HCT116 (cell line): ENCODE measurements at regions not wholly inside any gene's neighbourhood (a gene's known extent, or its start where the extent isn't known, plus 50 kb on each side); places are given as distances from the start of the nearest gene placed in this dataset.

ENCODE experiments used
- ATAC-seq: fragments of 200-7000 bp; cut with Tn5 transposase; 2 replicates; pipeline ENCODE4 v1.9.1; 2020; ENCODE audit warnings: mild to moderate bottlenecking, moderate library complexity
- BruUV-seq: library from RNA; stranded (reverse); fragments of 400-500 nt; replicated peaks from 2 replicates; lab custom pipeline; 2021; lab: Mats Ljungman, UMichigan
- CTCF ChIA-PET: fragments of 300-600 bp; sonication (Branson Sonifier 250); formaldehyde crosslinking; loops from one replicate; lab custom pipeline; 2021; ENCODE audit warnings: antibody characterized with exemption; lab: Charles Lee
- POLR2A ChIA-PET: fragments of 300-600, 350-600 bp; sonication (Branson Sonifier 250); formaldehyde crosslinking; loops from one replicate; lab custom pipeline; 2021; ENCODE audit warnings: antibody characterized with exemption; lab: Charles Lee
- RAD21 ChIA-PET, 2 experiments: fragments of 300-600 bp; sonication (Branson Sonifier 250); formaldehyde crosslinking; loops; one replicate each; lab custom pipeline; 2023; ENCODE audit warnings: low total read pairs in 2 of 2; ENCODE audit not compliant: uncharacterized antibody in 2 of 2, unreplicated experiment in 2 of 2, low non-redundant PET in 1 of 2; lab: Charles Lee
- DNase-seq: peaks from one replicate; pipeline ENCODE4 v3.0.0-alpha.2; 2010; ENCODE audit warnings: low read depth, low spot score
- H2AFZ ChIP-seq: fragments of 200-600 bp; shearing (Covaris generic), sonication (generic); 2 replicates; pipeline ENCODE4 v1.6.1; 2017; ENCODE audit warnings: low read depth, mixed run types, mixed read lengths, antibody characterized with exemption, low read length; ENCODE audit not compliant: poor library complexity, severe bottlenecking
- H3K27ac ChIP-seq: 2 replicates; pipeline ENCODE4 v1.5.1; 2012; ENCODE audit warnings: low read depth, low read length
- H3K27me3 ChIP-seq: fragments of 200-600 bp; sonication (generic); 2 replicates; pipeline ENCODE4 v1.6.1; 2016; ENCODE audit warnings: mixed run types, low read length, mixed read lengths; ENCODE audit not compliant: insufficient read depth
- H3K36me3 ChIP-seq, 2 experiments: fragments of 200-500 bp in 1 of 2; fragments of 200-600 bp in 1 of 2; sonication (Bioruptor generic) in 1 of 2; sonication (generic) in 1 of 2; 2 replicates each; pipeline versions ENCODE4 v1.5.1 to v1.6.1; 2014 to 2016; ENCODE audit warnings: low read length in 2 of 2, inconsistent platforms in 1 of 2, mixed read lengths in 1 of 2, mixed run types in 1 of 2; ENCODE audit not compliant: insufficient read depth in 2 of 2, control insufficient read depth in 1 of 2
- H3K4me1 ChIP-seq, 2 experiments: fragments of 200-600 bp in 1 of 2; sonication (generic) in 1 of 2; 2 replicates each; pipeline versions ENCODE4 v1.5.1 to v1.6.1; 2012 to 2017; ENCODE audit warnings: low read length in 2 of 2, inconsistent platforms in 1 of 2, mild to moderate bottlenecking in 1 of 2, mixed read lengths in 1 of 2, mixed run types in 1 of 2, moderate library complexity in 1 of 2; ENCODE audit not compliant: insufficient read depth in 2 of 2, control insufficient read depth in 1 of 2
- H3K4me2 ChIP-seq: fragments of 200-600 bp; sonication (generic); 2 replicates; pipeline ENCODE4 v1.6.1; 2017; ENCODE audit warnings: mixed run types, low read length, mixed read lengths
- H3K4me3 ChIP-seq, 2 experiments: fragments of 200-600 bp in 1 of 2; sonication (generic) in 1 of 2; replicated peaks in 1 of 2; 2 replicates each; pipeline ENCODE4 v1.5.1; 2011 to 2016; ENCODE audit warnings: low read length in 2 of 2, control low read depth in 1 of 2, low read depth in 1 of 2, mild to moderate bottlenecking in 1 of 2, mixed read lengths in 1 of 2, mixed run types in 1 of 2
- H3K79me2 ChIP-seq: fragments of 200-600 bp; sonication (generic); 2 replicates; pipeline ENCODE4 v1.6.1; 2017; ENCODE audit warnings: mild to moderate bottlenecking, mixed run types, low read length, moderate library complexity, mixed read lengths; ENCODE audit not compliant: insufficient read depth
- H3K9ac ChIP-seq: fragments of 200-600 bp; sonication (generic); 2 replicates; pipeline ENCODE4 v1.6.1; 2016; ENCODE audit warnings: low read length, mixed read lengths
- H3K9me2 ChIP-seq: fragments of 200-600 bp; sonication (generic), shearing (Covaris generic); 2 replicates; pipeline ENCODE4 v1.6.1; 2017; ENCODE audit warnings: mixed run types, mild to moderate bottlenecking, moderate library complexity; ENCODE audit not compliant: insufficient read depth
- H3K9me3 ChIP-seq, 2 experiments: fragments of 200-500 bp in 1 of 2; fragments of 200-600 bp in 1 of 2; sonication (Bioruptor generic) in 1 of 2; sonication (generic) in 1 of 2; 2 replicates each; pipeline ENCODE4 v1.6.1; 2014 to 2017; ENCODE audit warnings: low read length in 2 of 2, mixed read lengths in 2 of 2, inconsistent platforms in 1 of 2, low read depth in 1 of 2, mild to moderate bottlenecking in 1 of 2, mixed run types in 1 of 2, moderate library complexity in 1 of 2; ENCODE audit not compliant: control insufficient read depth in 1 of 2, insufficient read depth in 1 of 2
- H4K20me1 ChIP-seq: fragments of 200-600 bp; sonication (generic), shearing (Covaris generic); 2 replicates; pipeline ENCODE4 v1.6.1; 2017; ENCODE audit warnings: mixed run types, mild to moderate bottlenecking, moderate library complexity; ENCODE audit not compliant: insufficient read depth
- CTCF ChIP-seq, 3 experiments: fragments of 200-600 bp in 1 of 3; sonication (generic) in 1 of 3; IDR thresholded peaks in 2 of 3; conservative IDR thresholded peaks in 1 of 3; 2 replicates each; pipeline ENCODE4 v1.5.1; 2012 to 2017; ENCODE audit warnings: low read depth in 2 of 3, low read length in 2 of 3, antibody characterized with exemption in 1 of 3, borderline replicate concordance in 1 of 3, control low read depth in 1 of 3, mild to moderate bottlenecking in 1 of 3, mixed read lengths in 1 of 3, mixed run types in 1 of 3, moderate library complexity in 1 of 3; ENCODE audit not compliant: insufficient read depth in 1 of 3
- EGR1 ChIP-seq: IDR thresholded peaks from 2 replicates; pipeline ENCODE4 v1.6.1; 2012; ENCODE audit warnings: low read depth
- ELF1 ChIP-seq: IDR thresholded peaks from 2 replicates; pipeline ENCODE4 v1.6.1; 2012; ENCODE audit warnings: low read depth, borderline replicate concordance
- EZH2phosphoT487 ChIP-seq: fragments of 200-600 bp; IDR thresholded peaks from 2 replicates; pipeline ENCODE4 v1.6.1; 2018; ENCODE audit warnings: antibody characterized with exemption, borderline replicate concordance
- RAD21 ChIP-seq: IDR thresholded peaks from 2 replicates; pipeline ENCODE4 v1.6.1; 2012; ENCODE audit warnings: low read depth, mild to moderate bottlenecking
- YY1 ChIP-seq: IDR thresholded peaks from 2 replicates; pipeline ENCODE4 v1.6.1; 2011; ENCODE audit warnings: low read length, low read depth, moderate library complexity, mild to moderate bottlenecking; ENCODE audit not compliant: insufficient replicate concordance; ENCODE audit errors: extremely low read depth
- ZBTB33 ChIP-seq: IDR thresholded peaks from 2 replicates; pipeline ENCODE4 v1.6.1; 2011; ENCODE audit warnings: mild to moderate bottlenecking, low read length, moderate library complexity; ENCODE audit not compliant: insufficient replicate concordance; ENCODE audit errors: extremely low read depth
- ZFX ChIP-seq: fragments of 450-650 bp; IDR thresholded peaks from 2 replicates; pipeline ENCODE4 v1.6.1; 2017
- intact Hi-C: fragments of 100-400 bp; cut with micrococcal nuclease; formaldehyde crosslinking; loops from 2 replicates; pipeline ENCODE4 v1.10.0; 2022

- CTCF ChIA-PET: no interaction called here
- intact Hi-C loops: loop anchor here (10.0 kb wide), 1 partner anchor 655 kb away; no protein-coding TSS in a partner anchor
- Histone ChIP-seq H3K27ac (no peak overlapping the region), H3K4me1 (no peaks in the 10 kb centered on the region), H3K79me2 (no peaks in the 10 kb centered on the region), H3K4me3 (no peak overlapping the region), H3K36me3 (no peaks in the 10 kb centered on the region), H3K27me3 (no peaks in the 10 kb centered on the region), H2AFZ (no peak overlapping the region), H3K4me2 (no peak overlapping the region), H3K9me2 (no peaks in the 10 kb centered on the region), H4K20me1 (no peaks in the 10 kb centered on the region), H3K9me3 (peaks cover 0 to 8% of the 10 kb centered on the region in 2 experiments; a peak in 2 of 4 replicates), H3K9ac (no peak overlapping the region)
- POLR2A ChIA-PET: no interaction called here
- BruUV-seq: no TSS peak
- no peak for ATAC-seq
- RAD21 ChIA-PET: no interaction called here
- no peak for DNase-seq
- no peak for TF ChIP-seq EGR1
- no peak for TF ChIP-seq EZH2phosphoT487
- TF ChIP-seq YY1: no peak
- TF ChIP-seq ELF1: no peak
- no peak for TF ChIP-seq ZFX
- TF ChIP-seq CTCF (IDR thresholded peaks at IDR 0.05 in 2 of 3, conservative IDR thresholded peaks at IDR 0.05 in 1 of 3; ENCODE audit: borderline replicate concordance in 1 of 3, insufficient read depth in 1 of 3, low read depth in 2 of 3, low read length in 2 of 3): no peak
- no peak for TF ChIP-seq RAD21
- TF ChIP-seq ZBTB33: no peak
These were observed 123.0 kb upstream of the ANO5 start for GRCh38 chr11:22069844-22070243.
